ENCODE measurements at regions not wholly inside any gene's neighbourhood (a gene's known extent, or its start where the extent isn't known, plus 50 kb on each side); places are given as distances from the start of the nearest gene placed in this dataset.
A peak's percentile ranks its signal among the peaks of the same experiment; 100 is the strongest.
"Not testable (repeated sequence)": the region's sequence is repeated elsewhere in the genome, so short reads cannot be mapped to it uniquely, and the experiment has no call there.

- peaks cover 4% of the 10 kb centered on the region for H3K27me3 Mint-ChIP-seq
- ATAC-seq = no peak
- no peak overlapping the region for H3K4me3 Mint-ChIP-seq
- intact Hi-C loops (cut with DNase I, micrococcal nuclease) = loop anchor here in 1 of 2 experiments (5.0 to 10.0 kb wide), 3 partner anchors 99 to 494 kb away; no protein-coding TSS in a partner anchor
- peaks cover 5% of the 10 kb centered on the region for H3K4me1 Mint-ChIP-seq
- no peak for DNase-seq
- no peak overlapping the region for H3K27ac Mint-ChIP-seq
- ChIA-PET CTCF (interaction anchor here (1.0 to 1.2 kb wide), 3 partner anchors 22 to 215 kb away, joined by 3 to 5 read pairs (median 3); no protein-coding TSS in a partner anchor), POLR2A (no interaction called here)
- H3K9me3 Mint-ChIP-seq (ENCODE audit: low read depth) = no peaks in the 10 kb centered on the region
- H3K36me3 Mint-ChIP-seq (ENCODE audit: low read depth) = no peaks in the 10 kb centered on the region
Observed at GRCh38 chr5:154652746-154653417, 102.3 kb upstream of the LARP1 start.

GRCh38 chr5:154651795-154652194 is 103.4 kb upstream of the LARP1 start:
- H3K36me3 Mint-ChIP-seq (ENCODE audit: low read depth); ATAC-seq; POLR2A ChIA-PET; H3K4me3 Mint-ChIP-seq; H3K9me3 Mint-ChIP-seq (ENCODE audit: low read depth); DNase-seq; H3K27ac Mint-ChIP-seq: not testable (repeated sequence)
- H3K4me1 Mint-ChIP-seq = peaks cover 16% of the 10 kb centered on the region
- H3K27me3 Mint-ChIP-seq = peaks cover 14% of the 10 kb centered on the region
- CTCF ChIA-PET = interaction anchor here (0.6 to 0.9 kb wide), 2 partner anchors 17 to 173 kb away, joined by 3 read pairs; no protein-coding TSS in a partner anchor
- intact Hi-C loops (cut with DNase I, micrococcal nuclease) = loop anchor here (2.0 to 10.0 kb wide), 4 partner anchors 101 to 496 kb away; partner anchors contain the start of gene CNOT8 (in 2 of the 2)

GRCh38 chr5:154648706-154649105 is 106.5 kb upstream of the LARP1 start:
- Mint-ChIP-seq H3K9me3 (ENCODE audit: low read depth) (no peaks in the 10 kb centered on the region), H3K4me1 (peaks cover 15% of the 10 kb centered on the region), H3K4me3 (no peak overlapping the region), H3K27ac (no peak overlapping the region), H3K36me3 (ENCODE audit: low read depth) (no peaks in the 10 kb centered on the region), H3K27me3 (peaks cover 19% of the 10 kb centered on the region)
- ChIA-PET CTCF (interaction anchor here (0.5 to 2.8 kb wide), 7 partner anchors 17 to 259 kb away, joined by 3 to 10 read pairs (median 3); no protein-coding TSS in a partner anchor), POLR2A (interaction anchor here (0.7 kb wide), 1 partner anchor 167 kb away, joined by 3 read pairs; no protein-coding TSS in a partner anchor)
- DNase-seq (no peak), ATAC-seq (no peak)
- intact Hi-C loops (cut with DNase I, micrococcal nuclease) = loop anchor here in 1 of 2 experiments (5.0 kb wide), 1 partner anchor 294 kb away; the partner anchor contains the start of gene MRPL22

GRCh38 chr5:154648229-154648628 is 106.9 kb upstream of the LARP1 start:
- H3K27ac Mint-ChIP-seq = no peak overlapping the region
- DNase-seq = no peak
- H3K4me3 Mint-ChIP-seq = no peak overlapping the region
- peaks cover 19% of the 10 kb centered on the region for H3K27me3 Mint-ChIP-seq
- ChIA-PET POLR2A (interaction anchor here (0.7 kb wide), 1 partner anchor 167 kb away, joined by 3 read pairs; no protein-coding TSS in a partner anchor), CTCF (interaction anchor here (0.5 to 1.3 kb wide), 6 partner anchors 16 to 374 kb away, joined by 3 to 5 read pairs (median 4); no protein-coding TSS in a partner anchor)
- peaks cover 15% of the 10 kb centered on the region for H3K4me1 Mint-ChIP-seq
- intact Hi-C loops (cut with DNase I, micrococcal nuclease) = loop anchor here in 1 of 2 experiments (5.0 kb wide), 1 partner anchor 294 kb away; the partner anchor contains the start of gene MRPL22
- peaks cover 5% of the 10 kb centered on the region for H3K9me3 Mint-ChIP-seq (ENCODE audit: low read depth)
- H3K36me3 Mint-ChIP-seq (ENCODE audit: low read depth) = no peaks in the 10 kb centered on the region
- ATAC-seq = no peak

GRCh38 chr5:154647761-154648145 is 107.4 kb upstream of the LARP1 start:
- Mint-ChIP-seq H3K27ac (no peak overlapping the region), H3K4me1 (peaks cover 15% of the 10 kb centered on the region), H3K27me3 (peaks cover 19% of the 10 kb centered on the region), H3K36me3 (ENCODE audit: low read depth) (no peaks in the 10 kb centered on the region), H3K9me3 (ENCODE audit: low read depth) (peaks cover 8% of the 10 kb centered on the region), H3K4me3 (peak overlapping the region; percentile 57)
- DNase-seq (no peak), ATAC-seq (no peak)
- POLR2A ChIA-PET = interaction anchor here (0.6 to 0.7 kb wide), 2 partner anchors 167 to 460 kb away, joined by 3 read pairs; no protein-coding TSS in a partner anchor
- intact Hi-C loops (cut with DNase I, micrococcal nuclease) = loop anchor here in 1 of 2 experiments (5.0 kb wide), 1 partner anchor 295 kb away; the partner anchor contains the start of gene MRPL22
- CTCF ChIA-PET = interaction anchor here (0.8 to 1.5 kb wide), 6 partner anchors 166 to 663 kb away, joined by 3 to 5 read pairs (median 4); no protein-coding TSS in a partner anchor

- Mint-ChIP-seq H3K36me3 (ENCODE audit: low read depth) (no peaks in the 10 kb centered on the region), H3K27ac (no peak overlapping the region), H3K9me3 (ENCODE audit: low read depth) (peaks cover 8% of the 10 kb centered on the region), H3K4me3 (peak overlapping the region; percentile 57), H3K4me1 (peaks cover 15% of the 10 kb centered on the region), H3K27me3 (peaks cover 19% of the 10 kb centered on the region)
- POLR2A ChIA-PET = interaction anchor here (0.6 kb wide), 1 partner anchor 460 kb away, joined by 3 read pairs; no protein-coding TSS in a partner anchor
- intact Hi-C loops (cut with DNase I, micrococcal nuclease) = loop anchor here in 1 of 2 experiments (5.0 kb wide), 1 partner anchor 295 kb away; the partner anchor contains the start of gene MRPL22
- ATAC-seq (peak; percentile 63), DNase-seq (peak; percentile 35)
- CTCF ChIA-PET = interaction anchor here (0.5 to 1.5 kb wide), 9 partner anchors 164 to 662 kb away, joined by 3 to 5 read pairs (median 4); no protein-coding TSS in a partner anchor
Observed at GRCh38 chr5:154647114-154647760, 107.9 kb upstream of the LARP1 start.

- ChIA-PET POLR2A (no interaction called here), CTCF (interaction anchor here (0.6 to 1.5 kb wide), 7 partner anchors 165 to 662 kb away, joined by 3 to 5 read pairs (median 4); no protein-coding TSS in a partner anchor)
- intact Hi-C loops (cut with DNase I, micrococcal nuclease) = loop anchor here in 1 of 2 experiments (5.0 kb wide), 1 partner anchor 296 kb away; the partner anchor contains the start of gene MRPL22
- Mint-ChIP-seq H3K4me3 (peak overlapping the region; percentile 57), H3K4me1 (peaks cover 15% of the 10 kb centered on the region), H3K9me3 (ENCODE audit: low read depth) (peaks cover 8% of the 10 kb centered on the region), H3K36me3 (ENCODE audit: low read depth) (no peaks in the 10 kb centered on the region), H3K27ac (no peak overlapping the region), H3K27me3 (peaks cover 20% of the 10 kb centered on the region)
- DNase-seq (no peak), ATAC-seq (peak; percentile 27)
Observed at GRCh38 chr5:154646745-154647113, 108.4 kb upstream of the LARP1 start.

- CTCF ChIA-PET = no interaction called here
- peaks cover 15% of the 10 kb centered on the region for H3K4me1 Mint-ChIP-seq
- DNase-seq (no peak), ATAC-seq (no peak)
- no peak overlapping the region for H3K4me3 Mint-ChIP-seq
- H3K27ac Mint-ChIP-seq = no peak overlapping the region
- H3K27me3 Mint-ChIP-seq = peaks cover 26% of the 10 kb centered on the region
- POLR2A ChIA-PET = no interaction called here
- peaks cover 8% of the 10 kb centered on the region for H3K9me3 Mint-ChIP-seq (ENCODE audit: low read depth)
- intact Hi-C loops (cut with DNase I, micrococcal nuclease) = loop anchor here in 1 of 2 experiments (5.0 kb wide), 1 partner anchor 297 kb away; the partner anchor contains the start of gene MRPL22
- no peaks in the 10 kb centered on the region for H3K36me3 Mint-ChIP-seq (ENCODE audit: low read depth)
Observed at GRCh38 chr5:154644745-154645411, 110.3 kb upstream of the LARP1 start.

- CTCF ChIA-PET = no interaction called here
- peaks cover 12% of the 10 kb centered on the region for H3K4me1 Mint-ChIP-seq
- no peak overlapping the region for H3K4me3 Mint-ChIP-seq
- peak; percentile 22 for DNase-seq
- H3K9me3 Mint-ChIP-seq (ENCODE audit: low read depth) = peaks cover 8% of the 10 kb centered on the region
- no peaks in the 10 kb centered on the region for H3K36me3 Mint-ChIP-seq (ENCODE audit: low read depth)
- POLR2A ChIA-PET = no interaction called here
- peaks cover 20% of the 10 kb centered on the region for H3K27me3 Mint-ChIP-seq
- no peak overlapping the region for H3K27ac Mint-ChIP-seq
- ATAC-seq = no peak
- intact Hi-C loops (cut with DNase I, micrococcal nuclease) = no loop called here
Observed at GRCh38 chr5:154642499-154643245, 112.5 kb upstream of the LARP1 start.

GRCh38 chr5:154640213-154640831 is 114.9 kb upstream of the LARP1 start:
- H3K9me3 Mint-ChIP-seq (ENCODE audit: low read depth); H3K36me3 Mint-ChIP-seq (ENCODE audit: low read depth); H3K4me3 Mint-ChIP-seq; H3K27ac Mint-ChIP-seq; H3K4me1 Mint-ChIP-seq; POLR2A ChIA-PET; ATAC-seq; H3K27me3 Mint-ChIP-seq: not testable (repeated sequence)
- CTCF ChIA-PET = interaction anchor here (0.6 to 1.2 kb wide), 4 partner anchors 163 to 665 kb away, joined by 3 to 6 read pairs (median 3); no protein-coding TSS in a partner anchor
- peak; percentile 12 for DNase-seq
- intact Hi-C loops (cut with DNase I, micrococcal nuclease) = loop anchor here in 1 of 2 experiments (1.0 to 2.0 kb wide), 2 partner anchors 173 to 666 kb away; no protein-coding TSS in a partner anchor

Measured in activated CD4-positive, alpha-beta T cell treated with anti-CD3 and anti-CD28 coated beads for 36 hours (primary cell).